Glutamatergic neuron (in vitro differentiated cells): ENCODE measurements at regions not wholly inside any gene's neighbourhood (a gene's known extent, or its start where the extent isn't known, plus 50 kb on each side); places are given as distances from the start of the nearest gene placed in this dataset.

Experiments
- DNase-seq: peaks from one replicate; pipeline ENCODE4 v3.0.0; 2022
- H3K27ac Mint-ChIP-seq: one replicate; pipeline ENCODE4 v1.8.0; 2020; ENCODE audit warnings: mild to moderate bottlenecking, mixed read lengths, inconsistent platforms; ENCODE audit not compliant: unreplicated experiment
- H3K27me3 Mint-ChIP-seq: one replicate; pipeline ENCODE4 v1.8.0; 2020; ENCODE audit warnings: mild to moderate bottlenecking, moderate library complexity, mixed read lengths, inconsistent platforms; ENCODE audit not compliant: unreplicated experiment
- H3K36me3 Mint-ChIP-seq: one replicate; pipeline ENCODE4 v1.8.0; 2020; ENCODE audit warnings: mild to moderate bottlenecking, mixed read lengths, inconsistent platforms; ENCODE audit not compliant: unreplicated experiment
- H3K4me1 Mint-ChIP-seq: one replicate; pipeline ENCODE4 v1.8.0; 2020; ENCODE audit warnings: mild to moderate bottlenecking, low read depth, mixed read lengths, inconsistent platforms; ENCODE audit not compliant: unreplicated experiment
- H3K4me3 Mint-ChIP-seq: one replicate; pipeline ENCODE4 v1.8.0; 2020; ENCODE audit warnings: mild to moderate bottlenecking, mixed read lengths, inconsistent platforms; ENCODE audit not compliant: unreplicated experiment
- H3K9me3 Mint-ChIP-seq: one replicate; pipeline ENCODE4 v1.8.0; 2020; ENCODE audit warnings: mild to moderate bottlenecking, moderate library complexity, mixed read lengths, inconsistent platforms; ENCODE audit not compliant: unreplicated experiment
- CTCF ChIP-seq: fragments of 200-600 bp; sonication (generic); IDR thresholded peaks from one replicate; pipeline ENCODE4 v1.5.0; 2021; ENCODE audit not compliant: partially characterized antibody, unreplicated experiment

GRCh38 chr9:12516031-12516430 is 177.2 kb upstream of the TYRP1 start:
- DNase-seq, result no peak
- no peak overlapping the region for H3K27ac Mint-ChIP-seq
- H3K4me1 Mint-ChIP-seq, result no peaks in the 10 kb centered on the region
- H3K27me3 Mint-ChIP-seq, result no peaks in the 10 kb centered on the region
- no peaks in the 10 kb centered on the region for H3K36me3 Mint-ChIP-seq
- H3K9me3 Mint-ChIP-seq, result no peaks in the 10 kb centered on the region
- no peak overlapping the region for H3K4me3 Mint-ChIP-seq
- no peak for TF ChIP-seq CTCF

GRCh38 chr9:12516573-12516972 is 176.6 kb upstream of the TYRP1 start:
- Mint-ChIP-seq H3K4me3 (no peak overlapping the region), H3K9me3 (no peaks in the 10 kb centered on the region), H3K36me3 (no peaks in the 10 kb centered on the region), H3K4me1 (no peaks in the 10 kb centered on the region), H3K27ac (no peak overlapping the region), H3K27me3 (no peaks in the 10 kb centered on the region)
- no peak for TF ChIP-seq CTCF
- no peak for DNase-seq

- peaks cover 12% of the 10 kb centered on the region for H3K9me3 Mint-ChIP-seq
- peak overlapping the region; percentile 34 for H3K4me3 Mint-ChIP-seq
- H3K4me1 Mint-ChIP-seq, result peaks cover 20% of the 10 kb centered on the region
- peak; percentile 81 for DNase-seq
- peaks cover 9% of the 10 kb centered on the region for H3K36me3 Mint-ChIP-seq
- no peak for TF ChIP-seq CTCF
- peak overlapping the region; percentile 97 for H3K27ac Mint-ChIP-seq
- H3K27me3 Mint-ChIP-seq, result peaks cover 3% of the 10 kb centered on the region
Observed at GRCh38 chr9:12538842-12539579, 154.2 kb upstream of the TYRP1 start.

- Mint-ChIP-seq H3K27me3 (peaks cover 3% of the 10 kb centered on the region), H3K9me3 (peaks cover 10% of the 10 kb centered on the region), H3K4me3 (peak overlapping the region; percentile 34), H3K27ac (peak overlapping the region; percentile 97), H3K4me1 (peaks cover 21% of the 10 kb centered on the region), H3K36me3 (peaks cover 8% of the 10 kb centered on the region)
- DNase-seq, result no peak
- TF ChIP-seq CTCF, result no peak
Observed at GRCh38 chr9:12539580-12539975, 153.6 kb upstream of the TYRP1 start.

GRCh38 chr9:12544700-12545099 is 148.5 kb upstream of the TYRP1 start:
- no peak for DNase-seq
- H3K27me3 Mint-ChIP-seq, result peaks cover 3% of the 10 kb centered on the region
- peaks cover 2% of the 10 kb centered on the region for H3K9me3 Mint-ChIP-seq
- no peak overlapping the region for H3K27ac Mint-ChIP-seq
- H3K4me1 Mint-ChIP-seq, result peaks cover 24% of the 10 kb centered on the region
- no peaks in the 10 kb centered on the region for H3K36me3 Mint-ChIP-seq
- TF ChIP-seq CTCF, result no peak
- no peak overlapping the region for H3K4me3 Mint-ChIP-seq
